HEK293T (cell line): ENCODE measurements at regions not wholly inside any gene's neighbourhood (a gene's known extent, or its start where the extent isn't known, plus 50 kb on each side); places are given as distances from the start of the nearest gene placed in this dataset.

Experiments
- CTCF ChIA-PET: fragments of 350-600 bp; formaldehyde crosslinking; extraction: SDS; loops from one replicate; lab custom pipeline; 2021; ENCODE audit warnings: antibody characterized with exemption, inconsistent platforms; lab: Yijun Ruan, JAX
- POLR2A ChIA-PET: fragments of 350-600 bp; formaldehyde crosslinking; extraction: SDS; loops from one replicate; lab custom pipeline; 2020; ENCODE audit warnings: antibody characterized with exemption, inconsistent platforms; lab: Yijun Ruan, JAX
- DNase-seq: peaks from one replicate; pipeline ENCODE4 v3.0.0; 2012; ENCODE audit warnings: mixed read lengths; ENCODE audit errors: extremely low spot score
- ARNT ChIP-seq: fragments of 450-650 bp; IDR thresholded peaks from 2 replicates; pipeline ENCODE4 v1.6.1; 2017; ENCODE audit warnings: mild to moderate bottlenecking
- BHLHE40 ChIP-seq: fragments of 450-650 bp; IDR thresholded peaks from 2 replicates; pipeline ENCODE4 v1.6.1; 2016; ENCODE audit warnings: mild to moderate bottlenecking, moderate library complexity, borderline replicate concordance
- CTBP1 ChIP-seq: fragments of 450-650 bp; IDR thresholded peaks from 2 replicates; pipeline ENCODE4 v1.6.1; 2016; ENCODE audit warnings: borderline replicate concordance
- ELF4 ChIP-seq: fragments of 450-650 bp; IDR thresholded peaks from 2 replicates; pipeline ENCODE4 v1.6.1; 2017; ENCODE audit warnings: antibody characterized with exemption
- FOXA1 ChIP-seq: fragments of 450-650 bp; IDR thresholded peaks from 2 replicates; pipeline ENCODE4 v1.6.1; 2016; ENCODE audit warnings: mild to moderate bottlenecking
- FOXK2 ChIP-seq: fragments of 450-650 bp; IDR thresholded peaks from 2 replicates; pipeline ENCODE4 v1.6.1; 2016; ENCODE audit warnings: mild to moderate bottlenecking
- FOXM1 ChIP-seq: fragments of 450-650 bp; IDR thresholded peaks from 2 replicates; pipeline ENCODE4 v1.6.1; 2017; ENCODE audit warnings: mild to moderate bottlenecking, borderline replicate concordance
- HDGF ChIP-seq: fragments of 450-650 bp; IDR thresholded peaks from 2 replicates; pipeline ENCODE4 v1.6.1; 2017; ENCODE audit warnings: antibody characterized with exemption, borderline replicate concordance
- L3MBTL2 ChIP-seq: fragments of 450-650 bp; conservative IDR thresholded peaks from 2 replicates; pipeline ENCODE4 v1.6.1; 2016; ENCODE audit warnings: mild to moderate bottlenecking
- LEF1 ChIP-seq: fragments of 450-650 bp; IDR thresholded peaks from 2 replicates; pipeline ENCODE4 v1.6.1; 2017; ENCODE audit warnings: mild to moderate bottlenecking, borderline replicate concordance
- NFRKB ChIP-seq: fragments of 450-650 bp; IDR thresholded peaks from 2 replicates; pipeline ENCODE4 v1.6.1; 2016; ENCODE audit warnings: mild to moderate bottlenecking, moderate library complexity
- PKNOX1 ChIP-seq: fragments of 450-650 bp; IDR thresholded peaks from 2 replicates; pipeline ENCODE4 v1.6.1; 2016
- SP1 ChIP-seq: fragments of 450-650 bp; IDR thresholded peaks from 2 replicates; pipeline ENCODE4 v1.6.1; 2017
- SUZ12 ChIP-seq: fragments of 450-650 bp; IDR thresholded peaks from 2 replicates; pipeline ENCODE4 v1.6.1; 2016; ENCODE audit warnings: mild to moderate bottlenecking
- TARDBP ChIP-seq: fragments of 450-650 bp; IDR thresholded peaks from 2 replicates; pipeline ENCODE4 v1.6.1; 2016
- ZNF384 ChIP-seq: fragments of 450-650 bp; IDR thresholded peaks from 2 replicates; pipeline ENCODE4 v1.6.1; 2016

DNA sequence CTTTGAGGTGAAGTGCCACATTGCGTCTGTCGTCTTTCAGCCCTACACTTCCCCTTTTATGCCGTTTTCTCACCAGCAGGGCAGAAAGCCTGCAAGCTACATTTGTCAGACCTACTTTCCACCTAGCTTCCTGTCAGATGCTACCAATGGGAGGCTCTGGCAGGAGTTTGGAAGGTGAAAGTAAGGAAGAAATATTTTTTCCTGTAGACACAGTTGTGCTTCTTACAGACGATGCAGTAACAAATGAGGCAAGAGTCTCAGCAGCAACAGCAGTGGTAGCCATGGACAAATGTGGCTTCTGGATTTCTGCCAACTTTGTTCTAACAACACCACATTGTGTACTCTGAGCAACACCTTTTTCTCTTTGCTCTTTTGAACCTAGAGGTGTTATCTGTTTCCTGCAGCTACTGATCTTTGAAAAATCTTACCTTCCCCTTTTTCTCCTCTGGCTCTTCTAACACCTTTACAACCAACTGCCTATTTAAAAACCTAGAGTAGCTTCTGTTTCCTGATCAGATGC lies 70.6 kb upstream of the STT3B start:
- CTCF ChIA-PET, result no interaction called here
- DNase-seq, result no peak
- no peak for TF ChIP-seq BHLHE40
- no peak for TF ChIP-seq ELF4
- POLR2A ChIA-PET, result no interaction called here

DNA sequence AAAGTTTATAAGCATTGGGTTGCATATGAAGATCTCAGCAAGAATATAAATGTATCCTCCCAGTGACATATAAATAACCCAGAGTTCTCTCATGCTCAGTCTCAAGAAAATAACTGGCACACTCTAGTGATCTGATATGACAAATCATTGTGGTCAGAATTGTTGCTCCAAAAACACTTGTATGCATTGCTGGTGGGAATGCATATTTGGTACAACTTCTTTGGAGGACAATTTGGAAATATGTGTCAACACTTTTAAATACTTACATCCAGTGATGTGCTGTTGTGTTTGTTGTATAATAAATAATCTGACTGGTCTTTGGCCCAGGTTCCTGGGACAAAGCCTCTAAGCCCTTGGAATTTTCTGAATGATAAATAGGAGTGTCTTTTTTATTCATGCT lies 66.7 kb upstream of the STT3B start:
- no peak for TF ChIP-seq FOXM1
- no peak for TF ChIP-seq LEF1
- no peak for TF ChIP-seq SP1
- TF ChIP-seq FOXK2, result no peak
- TF ChIP-seq ZNF384, result no peak
- TF ChIP-seq ELF4, result no peak
- POLR2A ChIA-PET, result no interaction called here
- CTCF ChIA-PET, result no interaction called here
- DNase-seq, result no peak

GRCh38 chr3:31466866-31467265 lies 65.9 kb upstream of the STT3B start:
- ChIA-PET CTCF (no interaction called here), POLR2A (interaction anchor here (0.9 kb wide), 1 partner anchor 66 kb away, joined by 3 read pairs; the partner anchor contains the start of gene STT3B)
- no peak for DNase-seq
- TF ChIP-seq ARNT (no peak), ZNF384 (no peak)

DNA sequence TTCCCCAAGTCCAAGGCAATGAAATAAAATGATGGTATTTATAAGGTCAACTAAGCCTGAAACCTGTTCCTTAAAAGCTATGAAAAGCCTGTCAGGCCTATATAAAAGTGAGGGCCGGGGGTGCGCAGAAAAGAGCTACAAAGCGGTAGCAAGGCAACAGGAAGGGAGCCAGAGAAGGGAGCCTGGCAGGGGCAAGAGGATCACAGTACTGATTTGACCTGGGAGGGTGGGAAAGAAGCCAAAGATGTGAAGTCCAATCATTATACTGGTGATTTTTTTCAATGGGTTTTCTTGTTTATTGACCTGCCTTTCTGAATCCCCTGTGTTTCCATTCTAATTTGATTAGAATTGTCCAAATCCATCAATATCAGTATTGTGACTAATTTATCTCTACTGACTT lies 64.3 kb upstream of the STT3B start:
- ChIA-PET CTCF (no interaction called here), POLR2A (no interaction called here)
- no peak for TF ChIP-seq FOXK2
- DNase-seq, result no peak

- DNase-seq, result no peak
- CTCF ChIA-PET, result no interaction called here
- no peak for TF ChIP-seq L3MBTL2
- no peak for TF ChIP-seq LEF1
- TF ChIP-seq FOXK2, result no peak
- no peak for TF ChIP-seq BHLHE40
- no peak for TF ChIP-seq FOXM1
- TF ChIP-seq ELF4, result no peak
- TF ChIP-seq PKNOX1, result no peak
- TF ChIP-seq ZNF384, result no peak
- TF ChIP-seq TARDBP, result no peak
- TF ChIP-seq SP1, result no peak
- TF ChIP-seq FOXA1, result no peak
- no peak for TF ChIP-seq HDGF
- TF ChIP-seq NFRKB, result no peak
- no peak for TF ChIP-seq ARNT
- TF ChIP-seq CTBP1, result no peak
- no peak for TF ChIP-seq SUZ12
- POLR2A ChIA-PET, result no interaction called here
Measured at GRCh38 chr3:31469385-31469784, 63.3 kb upstream of the STT3B start.

DNA sequence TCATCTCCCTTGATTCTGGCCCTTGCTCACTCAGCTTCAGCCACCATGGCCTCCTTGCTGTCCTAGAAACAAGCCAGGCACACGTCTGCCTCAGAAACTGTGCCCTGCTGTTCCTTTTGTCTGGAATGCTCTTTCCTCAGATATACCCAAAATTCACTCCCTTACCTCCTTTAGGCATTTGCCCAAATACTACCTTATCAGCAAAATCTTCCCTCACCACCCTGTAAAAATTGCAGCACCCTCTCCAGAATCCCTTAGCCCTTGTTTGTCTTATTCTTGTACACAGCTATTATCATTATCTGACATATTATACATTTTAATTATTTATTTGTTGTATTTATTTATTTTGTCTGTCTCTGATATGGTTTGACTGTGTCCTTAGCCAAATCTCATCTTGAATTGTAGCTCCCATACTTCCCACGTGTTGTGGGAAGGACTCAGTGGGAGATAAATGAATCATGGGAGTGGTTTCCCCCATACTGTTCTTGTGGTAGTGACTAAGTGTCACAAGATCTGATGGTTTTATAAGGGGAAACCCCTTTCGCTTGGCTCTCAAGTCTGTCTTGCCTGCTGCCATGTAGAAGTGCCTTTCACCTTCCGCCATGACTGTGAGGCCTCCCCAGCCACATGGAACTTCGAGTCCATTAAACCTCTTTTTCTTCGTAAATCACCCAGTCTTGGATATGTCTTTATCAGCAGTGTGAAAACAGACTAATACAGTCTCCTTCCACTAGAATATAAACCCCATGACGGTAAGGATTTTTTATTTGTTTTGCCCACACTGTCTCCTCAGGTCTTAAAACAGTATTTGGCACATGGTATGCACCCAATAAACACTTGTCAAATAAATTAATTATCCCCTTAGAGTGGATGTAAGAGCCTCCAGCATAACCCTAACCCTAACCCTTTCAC lies 60.0 kb upstream of the STT3B start:
- TF ChIP-seq LEF1 (no peak), HDGF (no peak), ZNF384 (no peak), TARDBP (no peak), L3MBTL2 (no peak), SUZ12 (no peak), FOXA1 (no peak), CTBP1 (no peak)
- no peak for DNase-seq
- CTCF ChIA-PET, result no interaction called here
- POLR2A ChIA-PET, result no interaction called here

- CTCF ChIA-PET, result no interaction called here
- TF ChIP-seq FOXA1 (no peak), CTBP1 (no peak), ELF4 (no peak), ZNF384 (no peak), FOXK2 (no peak), NFRKB (no peak), FOXM1 (no peak), SP1 (no peak), HDGF (no peak), BHLHE40 (no peak), ARNT (no peak), TARDBP (no peak)
- POLR2A ChIA-PET, result no interaction called here
- no peak for DNase-seq
Measured at GRCh38 chr3:31476209-31476608, 56.5 kb upstream of the STT3B start.

DNA sequence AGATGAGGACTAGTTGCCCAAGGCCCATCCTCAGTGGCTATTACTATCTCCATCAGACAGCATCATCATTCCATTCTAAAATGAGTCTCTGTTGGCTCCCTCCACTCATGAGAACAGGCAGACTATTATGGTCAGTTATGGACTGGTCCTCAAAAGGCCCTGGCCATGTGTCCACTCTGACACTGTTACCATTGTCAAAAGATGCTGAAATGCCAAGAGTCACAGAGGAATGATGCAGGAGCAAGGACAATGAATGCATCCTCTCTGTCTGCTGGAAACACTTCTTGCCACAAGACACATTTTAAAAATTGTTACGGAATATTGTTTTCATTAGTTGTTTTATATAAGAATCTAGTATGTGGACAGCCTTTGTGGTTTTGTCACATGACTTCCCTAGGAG lies 53.3 kb upstream of the STT3B start:
- CTCF ChIA-PET, result no interaction called here

More for the DNA sequence above, 53.3 kb upstream of the STT3B start:
- no peak for DNase-seq
- POLR2A ChIA-PET, result no interaction called here
- TF ChIP-seq ARNT, result no peak
- no peak for TF ChIP-seq L3MBTL2
- no peak for TF ChIP-seq NFRKB
- TF ChIP-seq TARDBP, result no peak
- no peak for TF ChIP-seq BHLHE40
- no peak for TF ChIP-seq HDGF
- no peak for TF ChIP-seq SUZ12
- TF ChIP-seq LEF1, result no peak
- TF ChIP-seq SP1, result no peak
- TF ChIP-seq FOXK2, result no peak
- no peak for TF ChIP-seq CTBP1
- TF ChIP-seq FOXM1, result no peak
- no peak for TF ChIP-seq ELF4
- no peak for TF ChIP-seq FOXA1
- TF ChIP-seq ZNF384, result no peak
